ENCODE measurements at regions not wholly inside any gene's neighbourhood (a gene's known extent, or its start where the extent isn't known, plus 50 kb on each side); places are given as distances from the start of the nearest gene placed in this dataset.
"Not testable (repeated sequence)": the region's sequence is repeated elsewhere in the genome, so short reads cannot be mapped to it uniquely, and the experiment has no call there.

DNA sequence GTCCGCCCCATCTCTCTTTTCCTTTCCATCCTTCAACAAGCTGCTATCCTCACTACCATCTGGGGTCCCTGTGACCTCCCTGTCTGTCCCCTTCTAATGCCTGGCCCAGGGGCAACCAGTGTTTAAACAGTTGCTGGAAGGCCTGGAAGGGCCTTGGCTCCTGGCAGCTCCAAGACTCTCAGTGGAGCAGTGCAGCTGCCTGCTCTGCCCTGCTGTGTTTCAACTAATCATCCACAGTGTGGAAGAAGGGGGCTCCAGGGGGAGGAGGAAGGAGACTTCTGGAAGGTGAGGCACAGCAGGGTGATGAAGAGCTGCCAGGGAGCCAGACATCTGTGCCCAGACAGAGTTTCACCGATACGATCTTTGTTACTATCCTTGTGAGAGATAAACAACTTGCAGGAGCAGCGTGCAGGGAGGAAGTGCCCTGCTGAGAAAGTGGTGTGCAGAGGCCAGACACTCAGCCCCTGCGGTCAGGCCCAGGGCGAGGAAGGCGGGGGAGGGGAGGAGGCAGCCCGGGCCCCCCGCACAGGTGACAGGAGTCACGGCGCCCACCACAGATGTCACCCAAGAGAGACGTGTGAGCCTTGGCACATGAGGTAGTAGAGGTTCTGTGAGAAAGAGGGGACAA is 1061.8 kb downstream of the BCL11B start:
- DNase-seq (ENCODE audit: low spot score) (no peak), ATAC-seq (ENCODE audit: low FRiP score) (no peak)
- TF ChIP-seq, protein P1, sequence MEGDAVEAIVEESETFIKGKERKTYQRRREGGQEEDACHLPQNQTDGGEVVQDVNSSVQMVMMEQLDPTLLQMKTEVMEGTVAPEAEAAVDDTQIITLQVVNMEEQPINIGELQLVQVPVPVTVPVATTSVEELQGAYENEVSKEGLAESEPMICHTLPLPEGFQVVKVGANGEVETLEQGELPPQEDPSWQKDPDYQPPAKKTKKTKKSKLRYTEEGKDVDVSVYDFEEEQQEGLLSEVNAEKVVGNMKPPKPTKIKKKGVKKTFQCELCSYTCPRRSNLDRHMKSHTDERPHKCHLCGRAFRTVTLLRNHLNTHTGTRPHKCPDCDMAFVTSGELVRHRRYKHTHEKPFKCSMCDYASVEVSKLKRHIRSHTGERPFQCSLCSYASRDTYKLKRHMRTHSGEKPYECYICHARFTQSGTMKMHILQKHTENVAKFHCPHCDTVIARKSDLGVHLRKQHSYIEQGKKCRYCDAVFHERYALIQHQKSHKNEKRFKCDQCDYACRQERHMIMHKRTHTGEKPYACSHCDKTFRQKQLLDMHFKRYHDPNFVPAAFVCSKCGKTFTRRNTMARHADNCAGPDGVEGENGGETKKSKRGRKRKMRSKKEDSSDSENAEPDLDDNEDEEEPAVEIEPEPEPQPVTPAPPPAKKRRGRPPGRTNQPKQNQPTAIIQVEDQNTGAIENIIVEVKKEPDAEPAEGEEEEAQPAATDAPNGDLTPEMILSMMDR (IDR thresholded peaks at IDR 0.05): no peak

DNA sequence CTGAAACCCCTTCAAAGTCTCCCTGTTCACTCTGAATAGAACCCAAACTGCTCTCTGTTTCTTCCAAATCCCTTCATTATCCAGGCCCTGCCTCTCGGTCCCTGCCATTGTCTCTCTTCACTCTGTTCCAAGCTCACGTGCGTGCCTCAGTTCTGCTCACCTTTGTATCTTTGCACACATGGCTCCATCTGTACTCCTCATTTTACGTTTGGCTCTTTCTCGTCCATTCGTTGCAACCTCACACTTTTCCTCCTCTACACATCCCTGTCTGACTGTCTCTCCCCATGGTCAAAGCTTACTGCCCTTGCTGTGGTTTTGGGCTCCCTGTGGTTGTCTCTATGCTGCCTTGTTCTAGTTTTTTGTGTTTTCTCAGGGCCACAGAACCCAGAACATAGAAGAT is 1054.5 kb downstream of the BCL11B start:
- TF ChIP-seq, protein P1 (IDR thresholded peaks at IDR 0.05): no peak
- DNase-seq (ENCODE audit: low spot score) (no peak), ATAC-seq (ENCODE audit: low FRiP score) (no peak)

DNA sequence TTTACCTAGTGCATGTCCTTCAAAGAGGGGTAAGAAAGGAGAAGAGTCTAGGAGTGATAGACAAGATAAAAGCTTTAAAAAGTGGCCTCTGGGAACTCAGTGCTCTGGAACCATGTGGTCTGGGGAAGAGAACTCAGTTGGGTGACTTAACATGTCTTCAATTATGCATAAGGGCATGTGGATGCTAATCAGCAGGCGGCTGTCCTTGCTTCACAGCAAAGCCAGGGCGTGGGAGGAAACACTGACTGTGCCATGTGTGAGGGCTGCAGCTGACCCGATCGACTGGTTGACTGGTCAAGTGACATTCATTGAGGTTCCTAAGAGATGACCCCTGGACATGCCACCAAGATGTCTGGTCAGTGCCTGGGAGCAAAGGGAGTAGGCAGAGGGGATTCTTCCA is 1053.8 kb downstream of the BCL11B start:
- ATAC-seq (ENCODE audit: low FRiP score) (no peak), DNase-seq (ENCODE audit: low spot score) (no peak)
- TF ChIP-seq, protein P1 (IDR thresholded peaks at IDR 0.05): no peak

DNA sequence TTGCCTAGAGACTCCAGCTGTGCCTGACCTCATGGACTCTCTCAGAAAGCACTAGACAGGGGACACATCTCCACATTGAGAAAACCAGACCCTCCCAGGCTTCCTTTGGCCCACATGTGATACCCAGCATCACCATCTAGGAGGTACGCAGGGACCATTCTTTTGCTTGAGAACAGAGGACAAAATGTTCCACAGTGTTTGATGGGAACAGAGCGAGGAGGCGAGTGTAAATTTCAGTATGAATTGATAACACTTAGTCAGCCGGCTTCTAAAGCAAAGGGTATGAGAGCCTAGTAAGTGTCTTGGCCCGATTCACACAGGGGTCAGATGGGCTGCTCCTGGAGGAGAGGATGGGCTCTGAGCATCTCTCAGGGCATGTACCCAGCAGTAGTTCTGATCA is 1052.4 kb downstream of the BCL11B start:
- DNase-seq (ENCODE audit: low spot score) (no peak), ATAC-seq (ENCODE audit: low FRiP score) (peak; percentile 37)
- TF ChIP-seq, protein P1 (IDR thresholded peaks at IDR 0.05): no peak

DNA sequence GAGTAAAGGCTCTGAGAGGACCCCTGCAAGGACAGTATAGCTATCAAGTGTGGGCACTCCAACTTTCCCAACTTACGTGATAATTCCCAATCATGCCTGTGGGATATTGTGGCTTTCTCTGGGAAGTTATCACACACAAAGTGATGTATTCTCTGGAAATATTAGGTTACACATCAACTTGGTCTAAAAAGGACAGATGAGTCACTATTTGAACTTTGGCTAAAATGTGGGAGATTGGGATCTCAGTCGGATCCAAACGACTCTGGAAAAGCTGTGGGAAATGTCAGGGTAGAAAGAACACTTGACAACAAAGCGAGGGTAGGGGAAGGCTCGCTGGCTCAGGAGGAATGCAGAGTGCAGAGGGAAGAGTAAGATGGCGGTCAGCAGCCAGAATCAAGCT is 1048.9 kb downstream of the BCL11B start:
- no peak for DNase-seq (ENCODE audit: low spot score)
- TF ChIP-seq, protein P1 (IDR thresholded peaks at IDR 0.05): no peak
- ATAC-seq (ENCODE audit: low FRiP score): no peak

DNA sequence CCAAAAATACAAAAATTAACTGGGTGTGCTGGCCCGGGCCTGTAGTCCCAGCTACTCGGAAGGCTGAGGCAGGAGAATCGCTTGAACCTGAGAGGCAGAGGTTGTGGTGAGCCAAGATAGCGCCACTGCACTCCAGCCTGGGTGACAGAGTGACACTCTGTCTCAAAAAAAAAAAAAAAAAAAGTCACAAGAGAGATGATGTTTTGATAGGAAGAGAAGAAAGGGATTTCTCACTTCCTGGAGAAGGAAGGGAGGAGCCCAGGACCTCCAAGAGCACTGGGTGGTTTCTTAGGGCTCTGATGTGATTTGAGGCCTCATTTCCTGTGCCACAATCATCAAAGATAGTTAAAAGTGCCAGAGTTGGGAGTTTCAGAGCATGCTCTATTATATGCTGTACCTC is 1048.3 kb downstream of the BCL11B start:
- not testable (repeated sequence) for DNase-seq (ENCODE audit: low spot score); ATAC-seq (ENCODE audit: low FRiP score)

DNA sequence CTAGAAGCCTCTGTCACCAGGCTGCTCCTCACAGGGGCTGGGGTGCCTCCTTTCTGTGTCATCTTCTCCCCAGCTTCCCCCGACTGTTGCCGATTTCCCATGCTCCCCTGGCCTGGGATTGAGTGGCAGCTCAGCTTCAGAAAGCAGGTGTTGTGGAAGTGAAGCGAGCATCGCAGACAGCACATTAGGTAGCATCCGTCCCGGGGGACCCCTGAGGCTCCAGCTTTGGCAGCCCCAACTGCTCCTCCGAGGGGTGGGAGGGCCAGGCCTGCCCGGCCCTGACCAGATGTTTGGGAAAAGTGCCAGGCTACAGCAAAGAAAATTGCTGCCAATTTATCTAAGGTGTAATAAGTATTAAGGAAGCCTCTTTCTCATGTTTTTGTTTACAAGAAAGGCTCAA is 1045.6 kb downstream of the BCL11B start:
- ATAC-seq (ENCODE audit: low FRiP score) (no peak), DNase-seq (ENCODE audit: low spot score) (no peak)
- TF ChIP-seq, protein P1 (IDR thresholded peaks at IDR 0.05): no peak

All from omental fat pad (tissue), 3 donors.